ENCODE measurements at regions not wholly inside any gene's neighbourhood (a gene's known extent, or its start where the extent isn't known, plus 50 kb on each side); places are given as distances from the start of the nearest gene placed in this dataset.

GRCh38 chr7:48760528-48761265, 163.7 kb upstream of the CDC14C start:
- H2AFZ ChIP-seq (ENCODE audit: low read depth, low read length) = no peak overlapping the region
- no peak overlapping the region for H3K9ac ChIP-seq (ENCODE audit: low read length)
- H3K27ac ChIP-seq (ENCODE audit: low read length) = no peak overlapping the region
- H3K36me3 ChIP-seq (ENCODE audit: insufficient read depth, low read length) = no peaks in the 10 kb centered on the region
- H3K4me2 ChIP-seq (ENCODE audit: low read length) = no peak overlapping the region
- no peaks in the 10 kb centered on the region for H3K9me2 ChIP-seq (ENCODE audit: insufficient read depth, low read length)
- H3F3A ChIP-seq (ENCODE audit: insufficient read depth, low read length, poor library complexity, severe bottlenecking) = peaks cover 3% of the 10 kb centered on the region
- no peaks in the 10 kb centered on the region for H4K20me1 ChIP-seq (ENCODE audit: insufficient read depth)
- TF ChIP-seq, protein P1, sequence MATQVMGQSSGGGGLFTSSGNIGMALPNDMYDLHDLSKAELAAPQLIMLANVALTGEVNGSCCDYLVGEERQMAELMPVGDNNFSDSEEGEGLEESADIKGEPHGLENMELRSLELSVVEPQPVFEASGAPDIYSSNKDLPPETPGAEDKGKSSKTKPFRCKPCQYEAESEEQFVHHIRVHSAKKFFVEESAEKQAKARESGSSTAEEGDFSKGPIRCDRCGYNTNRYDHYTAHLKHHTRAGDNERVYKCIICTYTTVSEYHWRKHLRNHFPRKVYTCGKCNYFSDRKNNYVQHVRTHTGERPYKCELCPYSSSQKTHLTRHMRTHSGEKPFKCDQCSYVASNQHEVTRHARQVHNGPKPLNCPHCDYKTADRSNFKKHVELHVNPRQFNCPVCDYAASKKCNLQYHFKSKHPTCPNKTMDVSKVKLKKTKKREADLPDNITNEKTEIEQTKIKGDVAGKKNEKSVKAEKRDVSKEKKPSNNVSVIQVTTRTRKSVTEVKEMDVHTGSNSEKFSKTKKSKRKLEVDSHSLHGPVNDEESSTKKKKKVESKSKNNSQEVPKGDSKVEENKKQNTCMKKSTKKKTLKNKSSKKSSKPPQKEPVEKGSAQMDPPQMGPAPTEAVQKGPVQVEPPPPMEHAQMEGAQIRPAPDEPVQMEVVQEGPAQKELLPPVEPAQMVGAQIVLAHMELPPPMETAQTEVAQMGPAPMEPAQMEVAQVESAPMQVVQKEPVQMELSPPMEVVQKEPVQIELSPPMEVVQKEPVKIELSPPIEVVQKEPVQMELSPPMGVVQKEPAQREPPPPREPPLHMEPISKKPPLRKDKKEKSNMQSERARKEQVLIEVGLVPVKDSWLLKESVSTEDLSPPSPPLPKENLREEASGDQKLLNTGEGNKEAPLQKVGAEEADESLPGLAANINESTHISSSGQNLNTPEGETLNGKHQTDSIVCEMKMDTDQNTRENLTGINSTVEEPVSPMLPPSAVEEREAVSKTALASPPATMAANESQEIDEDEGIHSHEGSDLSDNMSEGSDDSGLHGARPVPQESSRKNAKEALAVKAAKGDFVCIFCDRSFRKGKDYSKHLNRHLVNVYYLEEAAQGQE (IDR thresholded peaks at IDR 0.05; ENCODE audit: borderline replicate concordance) = no peak
- TF ChIP-seq EZH2 (IDR thresholded peaks at IDR 0.05; ENCODE audit: borderline replicate concordance, insufficient read depth, low read length, poor library complexity, severe bottlenecking) (no peak), POLR2AphosphoS5 (IDR thresholded peaks at IDR 0.05) (no peak), MXI1 (conservative IDR thresholded peaks at IDR 0.05; ENCODE audit: poor library complexity, severe bottlenecking) (no peak), RAD21 (conservative IDR thresholded peaks at IDR 0.05) (no peak), TAF1 (IDR thresholded peaks at IDR 0.05; ENCODE audit: low read depth) (no peak), SMC3 (conservative IDR thresholded peaks at IDR 0.05; ENCODE audit: poor library complexity) (no peak), EP300 (conservative IDR thresholded peaks at IDR 0.05; ENCODE audit: poor library complexity, severe bottlenecking) (no peak)
- TF ChIP-seq, protein P2, sequence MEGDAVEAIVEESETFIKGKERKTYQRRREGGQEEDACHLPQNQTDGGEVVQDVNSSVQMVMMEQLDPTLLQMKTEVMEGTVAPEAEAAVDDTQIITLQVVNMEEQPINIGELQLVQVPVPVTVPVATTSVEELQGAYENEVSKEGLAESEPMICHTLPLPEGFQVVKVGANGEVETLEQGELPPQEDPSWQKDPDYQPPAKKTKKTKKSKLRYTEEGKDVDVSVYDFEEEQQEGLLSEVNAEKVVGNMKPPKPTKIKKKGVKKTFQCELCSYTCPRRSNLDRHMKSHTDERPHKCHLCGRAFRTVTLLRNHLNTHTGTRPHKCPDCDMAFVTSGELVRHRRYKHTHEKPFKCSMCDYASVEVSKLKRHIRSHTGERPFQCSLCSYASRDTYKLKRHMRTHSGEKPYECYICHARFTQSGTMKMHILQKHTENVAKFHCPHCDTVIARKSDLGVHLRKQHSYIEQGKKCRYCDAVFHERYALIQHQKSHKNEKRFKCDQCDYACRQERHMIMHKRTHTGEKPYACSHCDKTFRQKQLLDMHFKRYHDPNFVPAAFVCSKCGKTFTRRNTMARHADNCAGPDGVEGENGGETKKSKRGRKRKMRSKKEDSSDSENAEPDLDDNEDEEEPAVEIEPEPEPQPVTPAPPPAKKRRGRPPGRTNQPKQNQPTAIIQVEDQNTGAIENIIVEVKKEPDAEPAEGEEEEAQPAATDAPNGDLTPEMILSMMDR (IDR thresholded peaks at IDR 0.05; ENCODE audit: poor library complexity, severe bottlenecking) = no peak
- no peak overlapping the region for H3K4me3 ChIP-seq (ENCODE audit: low read length)
- no peaks in the 10 kb centered on the region for H3K9me3 ChIP-seq (ENCODE audit: low read length)
- no peaks in the 10 kb centered on the region for H3K79me2 ChIP-seq (replicated peaks; ENCODE audit: insufficient read depth, low read length)
- no peaks in the 10 kb centered on the region for H3K27me3 ChIP-seq (ENCODE audit: insufficient read depth, low read depth, low read length)

- H3K27ac ChIP-seq (ENCODE audit: low read length) = no peak overlapping the region
- TF ChIP-seq, protein P1 (IDR thresholded peaks at IDR 0.05; ENCODE audit: borderline replicate concordance) = no peak
- no peak for TF ChIP-seq EZH2 (IDR thresholded peaks at IDR 0.05; ENCODE audit: borderline replicate concordance, insufficient read depth, low read length, poor library complexity, severe bottlenecking)
- no peak for TF ChIP-seq MXI1 (conservative IDR thresholded peaks at IDR 0.05; ENCODE audit: poor library complexity, severe bottlenecking)
- TF ChIP-seq RAD21 (conservative IDR thresholded peaks at IDR 0.05) = no peak
- no peak for TF ChIP-seq TAF1 (IDR thresholded peaks at IDR 0.05; ENCODE audit: low read depth)
- no peak for TF ChIP-seq SMC3 (conservative IDR thresholded peaks at IDR 0.05; ENCODE audit: poor library complexity)
- no peak for TF ChIP-seq EP300 (conservative IDR thresholded peaks at IDR 0.05; ENCODE audit: poor library complexity, severe bottlenecking)
- no peak for TF ChIP-seq POLR2AphosphoS5 (IDR thresholded peaks at IDR 0.05)
- TF ChIP-seq, protein P2 (IDR thresholded peaks at IDR 0.05; ENCODE audit: poor library complexity, severe bottlenecking) = no peak
- H3K4me3 ChIP-seq (ENCODE audit: low read length) = no peak overlapping the region
- H4K20me1 ChIP-seq (ENCODE audit: insufficient read depth) = no peaks in the 10 kb centered on the region
- no peak overlapping the region for H3K9ac ChIP-seq (ENCODE audit: low read length)
- H3K79me2 ChIP-seq (replicated peaks; ENCODE audit: insufficient read depth, low read length) = no peaks in the 10 kb centered on the region
- H3F3A ChIP-seq (ENCODE audit: insufficient read depth, low read length, poor library complexity, severe bottlenecking) = no peaks in the 10 kb centered on the region
- no peaks in the 10 kb centered on the region for H3K9me2 ChIP-seq (ENCODE audit: insufficient read depth, low read length)
- no peaks in the 10 kb centered on the region for H3K27me3 ChIP-seq (ENCODE audit: insufficient read depth, low read depth, low read length)
- no peak overlapping the region for H2AFZ ChIP-seq (ENCODE audit: low read depth, low read length)
- H3K36me3 ChIP-seq (ENCODE audit: insufficient read depth, low read length) = no peaks in the 10 kb centered on the region
- no peaks in the 10 kb centered on the region for H3K9me3 ChIP-seq (ENCODE audit: low read length)
- H3K4me2 ChIP-seq (ENCODE audit: low read length) = no peak overlapping the region
These were observed 143.5 kb upstream of the CDC14C start for GRCh38 chr7:48780862-48781261.
